HL-60 (cell line): ENCODE measurements at regions not wholly inside any gene's neighbourhood (a gene's known extent, or its start where the extent isn't known, plus 50 kb on each side); places are given as distances from the start of the nearest gene placed in this dataset.

ENCODE experiments used
- DNase-seq, 2 experiments: peaks; one replicate each; pipeline ENCODE4 v3.0.0-alpha.2; 2010 to 2020; ENCODE audit warnings: low read depth in 1 of 2, low spot score in 1 of 2
- H3K27ac ChIP-seq: fragments of 250-450 bp; sonication (Bioruptor Pico); replicated peaks from 2 replicates; pipeline ENCODE4 v1.5.1; 2020; ENCODE audit warnings: mild to moderate bottlenecking, moderate library complexity
- H3K27me3 ChIP-seq: fragments of 250-450 bp; sonication (Bioruptor Pico); 2 replicates; pipeline ENCODE4 v1.5.1; 2021; ENCODE audit warnings: mild to moderate bottlenecking, moderate library complexity; ENCODE audit not compliant: insufficient read depth, poor library complexity, severe bottlenecking
- H3K4me3 ChIP-seq: replicated peaks from 2 replicates; pipeline ENCODE4 v1.5.1; 2011; ENCODE audit warnings: mild to moderate bottlenecking, control low read depth, low read length; ENCODE audit not compliant: insufficient read depth
- CTCF ChIP-seq: IDR thresholded peaks from one replicate; pipeline ENCODE4 v1.5.1; 2011; ENCODE audit warnings: low read length, control low read depth, inconsistent platforms; ENCODE audit not compliant: insufficient read depth
- GABPA ChIP-seq: IDR thresholded peaks from 2 replicates; pipeline ENCODE4 v1.6.1; 2012; ENCODE audit warnings: low read depth
- POLR2AphosphoS5 ChIP-seq: IDR thresholded peaks from 2 replicates; pipeline ENCODE4 v1.6.1; 2012; ENCODE audit warnings: low read depth
- REST ChIP-seq: IDR thresholded peaks from 2 replicates; pipeline ENCODE4 v1.6.1; 2012; ENCODE audit warnings: low read depth; ENCODE audit not compliant: insufficient replicate concordance
- SPI1 ChIP-seq: IDR thresholded peaks from 2 replicates; pipeline ENCODE4 v1.6.1; 2012; ENCODE audit warnings: low read depth, mild to moderate bottlenecking, borderline replicate concordance

DNA sequence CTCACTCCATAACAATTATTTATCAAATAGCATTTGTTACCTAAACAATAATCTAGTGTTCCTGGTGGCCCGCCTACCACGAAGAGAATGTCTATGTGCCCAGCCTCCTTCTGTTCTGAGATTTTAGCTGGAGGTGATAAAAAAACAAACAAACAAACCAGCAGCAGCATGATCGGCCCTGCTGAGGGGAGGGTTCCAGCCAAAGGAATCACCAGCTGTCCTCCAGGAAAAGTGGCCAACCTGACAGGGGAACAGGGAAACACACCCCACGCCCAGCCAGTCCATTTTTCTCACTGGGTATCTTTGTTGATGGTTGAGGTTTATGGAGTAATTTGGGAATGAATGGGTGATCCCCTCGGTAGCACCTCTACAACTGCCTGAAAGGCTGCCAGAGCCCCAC, 203.0 kb upstream of the DYNLRB2 start:
- no peak for TF ChIP-seq REST
- no peak for TF ChIP-seq SPI1
- TF ChIP-seq GABPA = no peak
- TF ChIP-seq CTCF = no peak
- no peak for TF ChIP-seq POLR2AphosphoS5
- peaks cover 2% of the 10 kb centered on the region for H3K27me3 ChIP-seq
- DNase-seq = no peak
- no peak overlapping the region for H3K4me3 ChIP-seq
- no peak overlapping the region for H3K27ac ChIP-seq

DNA sequence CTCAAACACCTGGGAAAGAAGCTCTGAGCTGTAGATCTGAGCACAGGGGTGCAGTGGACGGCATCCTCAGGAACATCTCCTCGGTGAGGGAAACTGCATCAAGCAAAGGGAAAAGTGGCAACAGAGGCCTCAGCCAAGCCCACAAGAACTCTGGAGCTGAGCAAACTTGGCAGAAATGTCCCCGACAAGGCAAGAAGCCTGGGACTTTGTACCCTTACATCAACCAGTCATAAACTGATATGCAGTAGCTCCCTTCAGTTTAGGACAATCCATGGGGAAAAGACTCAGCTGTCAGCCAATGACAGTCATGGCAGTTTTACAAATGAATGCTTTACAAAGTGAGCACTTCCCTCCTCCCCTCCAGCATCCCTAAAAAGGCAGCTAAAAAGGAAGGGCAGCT, 210.0 kb upstream of the DYNLRB2 start:
- no peak for DNase-seq
- TF ChIP-seq SPI1 (no peak), CTCF (no peak), REST (no peak)
- Histone ChIP-seq H3K27me3 (no peaks in the 10 kb centered on the region), H3K27ac (no peak overlapping the region), H3K4me3 (no peak overlapping the region)

DNA sequence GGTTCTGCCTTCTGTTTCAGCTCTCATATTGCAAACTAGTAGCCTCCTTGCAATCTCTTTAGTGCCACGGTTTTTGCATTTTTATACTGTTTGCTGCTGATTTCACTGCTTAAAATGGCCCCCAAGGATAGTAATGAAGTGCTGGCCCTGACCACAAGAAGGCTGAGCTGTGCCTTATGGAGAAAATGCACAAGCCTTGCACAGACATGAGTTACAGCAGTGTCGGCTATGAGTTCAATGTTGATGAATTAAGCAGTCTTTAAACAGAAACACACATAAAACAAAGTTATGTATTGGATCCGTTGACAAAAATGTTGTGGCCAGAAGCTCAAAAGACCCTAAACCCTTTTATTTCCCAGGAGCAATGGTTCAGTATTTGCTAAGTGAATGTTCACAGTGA, 210.6 kb upstream of the DYNLRB2 start:
- H3K4me3 ChIP-seq = no peak overlapping the region
- H3K27ac ChIP-seq = no peak overlapping the region
- no peaks in the 10 kb centered on the region for H3K27me3 ChIP-seq
- TF ChIP-seq REST (no peak), POLR2AphosphoS5 (no peak), GABPA (no peak), CTCF (no peak), SPI1 (no peak)
- no peak for DNase-seq
